CD4-positive, alpha-beta T cell treated with Interferon alpha-2 for 1 hour (primary cell): ENCODE measurements at regions not wholly inside any gene's neighbourhood (a gene's known extent, or its start where the extent isn't known, plus 50 kb on each side); places are given as distances from the start of the nearest gene placed in this dataset.
A peak's percentile ranks its signal among the peaks of the same experiment; 100 is the strongest.

Experiments
- DNase-seq, 2 donors: peaks; one replicate each; pipeline ENCODE4 v3.0.0-alpha.2; 2020 to 2022

DNA sequence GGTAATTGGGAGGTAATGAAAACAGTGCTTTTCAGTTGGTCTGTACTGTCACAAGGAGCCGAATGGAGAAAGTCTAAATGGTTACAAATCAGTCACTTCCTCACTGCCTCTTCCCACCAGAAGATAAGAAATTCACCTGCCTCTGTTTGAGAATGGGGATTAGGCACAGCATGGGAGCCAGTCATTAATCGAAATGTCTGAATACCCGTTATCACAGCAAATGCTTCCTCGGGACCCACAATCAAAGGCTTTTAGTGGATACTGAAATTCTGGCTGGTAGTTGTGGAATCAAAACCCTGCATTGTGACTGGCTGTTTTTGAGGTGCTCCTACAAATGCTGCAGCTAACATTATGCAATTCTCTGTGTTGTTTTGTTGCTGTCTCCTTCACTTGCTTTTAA lies 461.0 kb upstream of the MEX3C start:
- no peak for DNase-seq

DNA sequence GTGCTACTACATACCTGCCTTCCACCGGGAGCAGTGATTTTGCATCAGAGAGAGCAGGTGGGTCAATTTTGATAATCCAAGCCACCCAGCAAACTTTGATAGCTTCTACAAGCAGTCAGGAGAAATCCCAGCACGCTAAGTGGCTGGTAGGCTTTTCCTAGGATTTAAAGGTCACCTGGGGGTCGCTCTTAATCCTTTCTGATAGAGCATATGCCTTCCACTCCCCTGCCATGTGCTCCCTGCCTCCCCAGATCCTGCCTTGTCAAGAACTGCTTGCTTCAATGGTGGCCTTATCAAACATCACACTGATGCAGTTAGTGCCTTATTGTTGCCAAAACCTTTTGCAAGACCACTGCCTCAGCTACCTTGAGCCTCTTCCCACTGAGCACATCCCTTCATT lies 462.3 kb upstream of the MEX3C start:
- DNase-seq: no peak

DNA sequence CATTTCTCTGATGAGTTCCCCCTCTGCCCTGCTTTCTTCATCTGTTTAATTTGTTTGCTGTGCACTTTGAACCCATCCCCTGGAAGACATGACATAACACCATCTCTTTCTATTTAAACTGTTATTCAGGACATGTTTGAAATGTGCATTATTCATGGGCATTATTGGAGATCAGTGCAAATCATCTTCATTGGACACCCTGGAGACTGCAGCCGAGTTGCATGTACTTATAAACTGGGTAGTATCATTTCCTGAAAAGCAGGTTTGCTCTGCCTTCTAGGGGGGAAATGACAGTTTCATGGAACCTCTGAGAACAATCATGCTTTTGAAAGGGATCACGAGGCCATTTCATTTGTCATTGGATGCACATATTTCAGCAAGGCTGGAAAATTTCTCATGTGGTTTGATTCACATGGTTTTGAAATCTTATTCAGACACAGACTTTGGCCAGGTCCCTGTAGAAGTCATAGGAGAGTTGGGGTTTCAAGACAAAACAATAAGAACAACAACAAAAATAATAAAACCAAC lies 462.8 kb upstream of the MEX3C start:
- no peak for DNase-seq

DNA sequence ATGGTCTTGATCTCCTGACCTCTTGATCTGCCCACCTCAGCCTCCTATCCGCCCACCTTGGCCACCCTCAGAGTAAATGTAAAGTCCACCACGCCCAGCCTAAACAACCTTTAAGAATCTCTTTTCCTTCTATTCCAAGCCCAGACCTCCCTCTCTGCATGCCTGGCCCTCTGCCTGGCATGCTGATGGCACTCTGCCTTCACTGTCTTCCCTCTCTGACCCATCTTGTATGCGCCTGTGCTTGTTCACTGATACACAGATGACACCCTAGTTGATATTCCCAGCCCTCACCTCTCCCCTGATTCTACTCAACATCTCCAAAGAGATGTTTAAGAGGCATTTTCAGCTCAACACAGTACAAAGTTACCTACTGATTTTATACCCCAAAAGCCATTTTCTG lies 466.8 kb upstream of the MEX3C start:
- no peak for DNase-seq

DNA sequence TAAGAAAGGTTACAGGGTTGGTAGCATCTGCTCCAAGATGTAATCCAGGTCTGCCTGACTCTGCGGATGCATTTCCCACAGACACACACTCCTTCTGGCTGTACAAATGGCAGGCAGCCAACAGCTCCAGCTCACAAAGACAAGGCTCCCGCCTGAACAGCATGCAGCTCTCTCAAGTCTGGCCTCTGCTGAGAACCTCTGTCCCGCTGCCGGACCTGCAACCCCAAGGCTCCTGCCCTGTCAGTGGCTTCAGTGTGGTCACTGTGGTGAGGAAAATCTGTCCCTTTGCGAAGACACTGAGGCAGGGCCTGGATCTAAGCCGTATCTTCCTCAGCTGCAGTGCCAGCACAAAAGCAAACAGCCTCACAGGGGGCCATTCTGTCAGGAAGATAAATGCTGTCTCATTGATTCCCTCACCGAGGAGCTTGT lies 469.3 kb upstream of the MEX3C start:
- no peak for DNase-seq

DNA sequence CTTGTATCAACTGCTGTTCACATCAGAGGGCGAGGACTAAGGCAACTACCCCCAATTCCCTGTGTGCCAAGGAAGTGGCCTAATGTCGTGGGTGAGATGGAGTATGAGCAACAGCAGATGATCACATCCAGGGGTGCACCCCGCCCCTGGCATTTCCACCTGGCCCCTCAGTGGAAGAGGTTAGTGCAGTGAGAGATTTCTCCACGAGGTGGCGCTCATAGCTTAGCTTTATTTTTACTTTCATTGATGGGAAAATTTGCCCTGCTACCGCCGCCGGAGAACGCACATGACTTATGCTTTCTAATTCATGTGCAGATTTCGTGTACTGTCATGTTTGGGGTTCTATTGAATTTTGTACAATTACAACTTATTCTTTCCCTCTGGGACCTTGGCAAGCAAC lies 470.6 kb upstream of the MEX3C start:
- peak in 1 of 2 donors; percentile 14 for DNase-seq

DNA sequence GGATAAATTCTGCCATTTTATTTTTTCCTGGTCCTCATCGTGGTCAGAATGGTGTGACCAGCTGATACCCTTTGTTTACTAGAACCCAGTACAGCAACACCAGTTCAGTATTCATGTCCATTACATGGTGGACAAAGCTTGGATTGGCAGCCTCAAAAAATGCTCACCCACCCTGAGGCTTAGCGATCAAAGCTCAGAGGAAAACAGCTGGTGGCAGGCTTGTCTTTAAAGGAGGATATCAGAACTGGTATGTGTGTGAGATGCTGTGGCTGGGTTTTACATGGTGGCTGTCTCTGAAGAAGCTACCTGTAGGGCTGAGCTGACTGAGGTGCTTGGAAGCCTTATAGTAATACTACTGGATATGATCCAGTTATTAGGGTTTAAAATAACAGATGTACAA lies 471.1 kb upstream of the MEX3C start:
- no peak for DNase-seq

DNA sequence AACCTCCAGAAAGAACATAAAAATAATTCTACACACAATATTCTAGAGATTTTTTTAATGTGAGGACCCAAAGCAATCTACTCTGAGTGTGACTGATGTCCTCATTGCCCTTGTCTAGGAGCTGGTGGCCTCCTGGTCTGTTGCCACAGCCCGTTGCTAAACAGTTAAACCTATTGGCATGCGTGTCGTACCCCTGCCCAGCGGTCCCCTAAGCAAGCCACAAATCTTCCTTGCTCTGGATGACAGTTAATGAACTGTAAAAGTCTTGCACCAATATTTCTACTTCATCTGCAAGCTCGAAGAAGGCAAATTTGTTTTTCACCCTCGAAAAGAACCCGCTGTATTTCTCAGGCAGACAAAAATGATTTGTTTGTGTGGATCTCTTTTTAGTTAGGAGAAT lies 489.1 kb upstream of the MEX3C start:
- DNase-seq: no peak

DNA sequence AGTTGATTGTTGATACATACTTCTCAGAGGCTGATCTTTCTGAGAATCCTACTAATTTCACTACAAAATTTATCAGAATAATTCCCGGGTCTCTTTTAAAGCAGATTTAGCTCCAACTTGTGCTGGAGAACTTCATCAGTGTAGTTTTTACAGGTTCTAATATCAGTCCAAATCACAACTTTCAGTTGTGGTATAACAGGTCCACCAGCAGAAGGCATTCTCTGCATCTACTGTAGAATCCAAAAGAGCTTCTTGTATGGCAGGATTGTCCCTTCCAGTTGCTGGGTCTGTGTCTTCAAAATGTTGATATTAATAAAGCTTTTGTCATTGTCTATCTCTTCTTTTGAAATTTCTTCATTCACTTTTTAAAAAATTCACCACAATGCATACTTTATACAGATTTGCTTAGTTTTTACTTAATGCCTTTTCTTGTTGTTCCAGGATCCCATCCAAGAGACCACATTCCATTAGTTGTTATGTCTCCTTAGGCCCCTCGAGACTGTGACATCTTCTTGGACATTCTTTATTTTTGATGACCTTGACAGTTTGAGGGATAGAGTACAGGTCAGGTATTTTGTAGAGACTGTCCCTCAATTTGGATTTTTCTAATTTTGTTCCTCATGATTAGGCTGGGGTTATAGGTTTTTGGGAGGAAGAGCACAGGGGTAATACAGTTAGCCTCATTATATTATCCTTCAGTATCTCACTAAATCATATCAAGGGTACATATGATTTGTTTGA lies 490.5 kb upstream of the MEX3C start:
- no peak for DNase-seq

DNA sequence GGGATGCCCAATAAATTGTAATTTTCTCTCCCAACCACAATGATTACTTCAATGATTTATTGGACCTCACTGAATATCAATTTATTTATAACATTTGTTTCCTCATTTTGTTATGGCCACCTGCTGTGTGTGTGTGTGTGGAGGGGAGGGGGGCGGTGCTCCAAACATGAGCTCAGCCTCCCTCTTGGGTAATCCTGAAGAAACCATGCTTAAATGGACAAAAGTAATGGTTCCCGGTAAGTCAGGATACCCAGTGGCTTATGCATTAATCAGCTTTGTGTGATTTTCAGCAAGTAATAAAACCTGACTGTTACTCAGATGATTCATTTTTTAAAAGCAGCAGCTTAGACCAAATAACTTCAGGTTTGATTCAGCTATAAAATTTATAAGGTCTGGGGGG lies 495.1 kb upstream of the MEX3C start:
- DNase-seq: no peak

DNA sequence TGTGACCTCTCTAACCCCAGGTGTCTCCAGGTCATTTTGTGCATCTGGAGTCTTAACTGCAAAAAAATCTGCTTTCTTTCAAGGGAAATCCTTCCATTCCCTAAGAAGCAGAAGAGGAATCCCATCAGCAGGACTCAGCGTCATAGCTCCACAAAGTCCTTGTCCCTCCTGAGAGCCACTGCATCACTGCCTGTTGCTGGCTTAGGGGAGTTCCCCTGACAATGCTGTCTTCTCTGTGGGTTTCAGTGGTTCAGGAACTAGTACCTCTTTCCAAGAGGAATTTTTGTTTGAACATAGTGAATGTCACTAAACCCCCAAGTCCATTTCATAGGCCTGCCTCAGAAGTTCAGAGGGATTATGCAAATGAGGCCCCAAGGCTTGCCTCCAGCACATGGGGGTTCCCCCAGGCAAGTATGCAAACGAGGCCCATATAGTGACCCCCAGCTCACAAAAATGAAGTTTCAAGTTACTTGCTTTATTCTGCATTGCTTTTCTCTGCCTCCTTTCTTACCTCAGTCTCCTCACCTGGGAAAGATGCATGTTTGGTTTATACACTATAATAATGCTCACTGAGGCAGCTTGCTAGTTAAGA lies 513.9 kb upstream of the MEX3C start:
- DNase-seq: no peak

DNA sequence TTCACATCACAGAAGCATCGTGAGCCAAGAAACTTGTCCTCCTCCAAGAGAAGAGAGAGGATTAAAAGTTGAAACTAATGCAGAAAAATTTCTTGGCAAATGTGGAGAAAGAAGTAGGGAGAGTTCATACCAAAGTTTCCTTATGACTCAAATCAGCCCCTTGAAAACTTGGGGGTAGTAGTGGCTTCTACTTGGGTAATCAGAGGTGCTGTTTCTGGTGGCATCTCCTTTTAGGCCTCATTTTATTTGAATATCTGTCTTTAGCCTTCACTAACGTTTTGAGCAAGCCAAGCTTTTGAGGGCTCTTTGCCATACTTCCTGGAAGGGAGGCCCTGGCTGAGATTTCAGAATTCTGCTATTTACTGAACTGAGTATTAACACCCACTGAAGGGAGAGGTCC lies 515.3 kb upstream of the MEX3C start:
- no peak for DNase-seq

DNA sequence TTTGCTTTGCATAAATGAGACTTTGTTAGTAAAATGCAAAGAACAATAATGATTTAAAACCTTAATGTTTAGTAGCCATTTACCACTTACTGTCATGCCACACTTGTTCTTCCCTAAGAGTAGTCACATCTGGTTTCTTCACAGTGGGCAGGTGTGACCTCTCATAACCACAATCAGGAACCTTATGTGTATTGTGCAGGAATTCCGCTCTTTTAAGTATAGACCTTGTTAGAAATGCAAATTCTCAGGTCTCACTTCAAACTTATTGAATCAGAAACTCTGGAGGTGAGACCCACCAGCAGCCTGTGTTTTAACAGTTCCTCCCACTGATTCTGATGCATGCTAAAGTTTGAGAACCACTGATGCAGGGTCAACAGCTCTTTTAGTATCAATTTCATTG lies 518.8 kb upstream of the MEX3C start:
- DNase-seq: no peak

DNA sequence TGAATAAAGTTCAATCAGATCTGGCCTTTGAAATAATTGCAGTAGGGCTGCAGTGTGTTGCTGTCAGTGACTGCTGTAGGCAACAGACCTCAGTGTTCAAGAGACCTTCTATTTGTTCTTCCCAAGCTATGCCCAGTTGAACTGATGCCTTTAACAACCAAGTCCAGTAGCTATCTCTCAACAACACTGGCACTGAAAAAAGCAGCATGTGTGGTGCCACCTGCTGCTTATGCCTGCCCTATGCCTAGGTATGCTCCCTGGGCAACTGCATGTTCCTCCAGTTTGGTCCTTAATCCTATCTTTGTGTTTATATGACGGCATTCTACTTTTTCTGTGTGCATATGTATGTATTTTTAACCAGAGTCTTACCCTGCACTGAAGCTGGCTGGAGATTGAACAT lies 523.9 kb upstream of the MEX3C start:
- no peak for DNase-seq

DNA sequence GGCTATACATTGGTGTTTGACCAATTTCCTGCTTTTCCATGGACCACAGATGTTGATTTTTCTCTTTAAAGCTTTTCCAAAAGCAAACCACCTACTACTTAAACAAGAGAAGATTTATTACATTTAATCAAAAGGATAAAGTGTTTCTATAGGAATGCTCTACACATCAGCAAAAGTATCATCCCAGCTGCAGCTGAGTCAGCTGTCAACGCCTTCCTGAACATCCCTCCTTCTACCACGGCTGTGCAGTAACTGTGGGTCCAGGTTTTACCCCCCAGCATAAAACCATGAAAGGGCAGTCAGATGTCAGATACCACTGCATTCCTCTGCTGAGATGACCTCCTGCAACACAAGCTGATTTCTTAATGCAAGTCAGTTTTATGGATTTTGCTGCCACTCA lies 524.5 kb upstream of the MEX3C start:
- no peak for DNase-seq

DNA sequence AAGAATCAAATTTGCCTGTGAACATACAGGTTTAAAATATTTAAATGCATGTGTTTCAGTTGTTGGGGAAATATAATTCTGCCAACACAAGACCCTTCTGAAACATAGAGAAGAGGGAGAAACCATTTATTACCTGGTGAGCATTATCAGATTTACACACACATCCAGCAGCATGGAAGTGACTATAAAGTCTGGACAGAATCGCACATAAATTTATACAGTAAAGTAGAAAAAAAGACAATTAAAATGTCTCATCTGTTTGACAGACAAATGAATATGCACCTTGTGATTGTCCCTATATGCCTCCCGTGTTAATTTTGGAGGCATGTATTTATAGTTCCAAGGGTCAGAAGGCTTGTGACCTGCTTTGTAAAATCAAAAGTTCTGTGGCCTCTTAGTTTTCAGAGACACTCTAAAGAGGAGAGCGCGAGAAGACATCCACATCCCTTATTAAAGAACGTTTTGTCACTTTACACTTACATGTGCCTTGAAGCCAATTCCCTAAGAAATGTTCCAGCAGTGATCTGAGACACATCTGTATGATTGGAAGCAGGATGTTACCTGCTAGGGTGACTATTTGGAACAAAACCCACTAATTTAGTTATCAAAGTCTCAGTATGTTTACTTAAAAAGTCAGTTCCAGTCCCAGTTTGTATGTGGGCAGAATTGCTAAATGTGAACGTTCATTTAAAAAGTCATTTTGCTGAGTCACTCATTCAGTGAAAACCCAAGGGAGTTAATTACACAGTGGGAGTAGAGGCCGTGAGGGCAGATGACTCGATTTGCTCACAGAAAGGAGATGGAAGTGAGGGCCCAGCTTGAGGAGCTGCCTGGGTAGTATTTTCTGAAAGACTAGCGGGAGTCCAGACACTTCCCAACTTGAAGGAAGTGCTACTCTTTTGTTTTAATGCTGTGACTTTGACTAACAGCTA lies 527.6 kb upstream of the MEX3C start:
- no peak for DNase-seq

DNA sequence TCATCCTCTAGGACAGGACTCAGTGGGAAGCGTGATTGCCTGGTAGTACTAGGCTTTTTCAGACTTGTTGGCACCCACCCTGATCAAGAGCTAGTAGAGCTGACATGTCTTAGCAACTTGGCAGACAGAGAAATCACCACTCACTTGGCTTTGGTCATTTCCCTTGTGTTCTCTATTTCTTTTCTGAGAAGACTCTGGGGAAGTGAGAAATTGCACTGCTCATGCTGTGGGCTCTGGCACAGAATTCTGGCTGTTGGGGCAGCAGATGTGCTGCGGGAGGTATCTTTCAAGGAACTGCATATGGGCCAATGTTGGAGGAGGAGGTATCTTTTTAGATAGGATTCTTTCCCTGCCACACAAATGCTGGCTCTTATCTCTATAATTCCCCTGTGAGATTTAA lies 529.1 kb upstream of the MEX3C start:
- no peak for DNase-seq

DNA sequence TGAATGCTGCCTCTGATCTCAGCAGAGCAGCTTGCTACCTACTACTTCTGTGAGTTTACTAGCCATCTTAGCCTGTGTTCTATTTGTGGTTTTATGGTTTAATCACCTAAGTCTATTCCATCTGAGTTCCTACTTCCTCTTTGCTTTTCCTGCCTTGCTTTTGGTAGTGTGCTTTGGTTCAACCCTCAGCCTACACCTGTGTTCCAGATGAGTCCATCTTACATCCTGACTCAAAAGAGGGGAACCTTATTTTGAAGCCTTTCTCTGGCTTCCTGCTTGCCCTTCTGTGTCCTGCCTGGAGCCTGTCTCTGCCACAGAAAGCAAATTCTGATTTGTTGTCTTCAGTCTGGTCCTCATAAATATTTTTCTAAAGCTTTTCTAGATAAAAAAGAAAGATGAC lies 530.3 kb upstream of the MEX3C start:
- no peak for DNase-seq

DNA sequence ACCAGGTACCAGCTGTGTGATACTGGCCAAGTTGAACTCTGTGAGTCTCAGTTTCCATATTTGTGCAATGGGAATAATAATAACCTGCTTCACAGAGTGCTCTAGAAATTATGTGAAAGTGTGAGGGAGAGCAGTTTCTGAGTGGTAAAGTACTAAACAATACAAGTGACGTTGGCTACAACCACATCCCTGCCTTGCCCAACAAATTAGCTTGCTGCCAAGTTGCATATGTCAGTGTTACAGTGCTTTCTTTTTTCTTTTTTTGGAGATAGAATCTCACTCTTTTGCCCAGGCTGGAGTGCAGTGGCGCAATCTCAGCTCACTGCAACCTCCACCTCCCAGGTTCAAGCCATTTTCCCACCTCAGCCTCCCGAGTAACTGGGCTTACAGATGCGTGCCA lies 533.6 kb upstream of the MEX3C start:
- no peak for DNase-seq

DNA sequence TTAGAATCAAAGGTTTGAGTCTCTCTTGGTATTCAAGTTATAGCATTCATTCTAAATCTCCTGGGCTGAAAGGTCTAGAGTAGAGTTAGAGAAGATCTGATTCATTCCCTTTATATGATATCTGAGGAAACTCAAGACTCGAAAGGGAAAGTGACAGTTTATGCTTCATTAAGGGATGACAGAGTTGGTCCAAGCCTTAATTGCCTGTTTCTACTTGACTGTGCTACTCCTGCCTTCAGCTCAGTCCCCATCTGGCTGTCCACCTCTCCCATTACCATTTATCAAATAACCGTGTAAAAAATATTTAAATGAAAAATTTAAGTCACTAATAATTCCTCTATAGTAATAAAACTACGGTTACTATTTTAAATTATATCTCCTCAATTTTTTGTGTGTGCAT lies 537.1 kb upstream of the MEX3C start:
- no peak for DNase-seq

DNA sequence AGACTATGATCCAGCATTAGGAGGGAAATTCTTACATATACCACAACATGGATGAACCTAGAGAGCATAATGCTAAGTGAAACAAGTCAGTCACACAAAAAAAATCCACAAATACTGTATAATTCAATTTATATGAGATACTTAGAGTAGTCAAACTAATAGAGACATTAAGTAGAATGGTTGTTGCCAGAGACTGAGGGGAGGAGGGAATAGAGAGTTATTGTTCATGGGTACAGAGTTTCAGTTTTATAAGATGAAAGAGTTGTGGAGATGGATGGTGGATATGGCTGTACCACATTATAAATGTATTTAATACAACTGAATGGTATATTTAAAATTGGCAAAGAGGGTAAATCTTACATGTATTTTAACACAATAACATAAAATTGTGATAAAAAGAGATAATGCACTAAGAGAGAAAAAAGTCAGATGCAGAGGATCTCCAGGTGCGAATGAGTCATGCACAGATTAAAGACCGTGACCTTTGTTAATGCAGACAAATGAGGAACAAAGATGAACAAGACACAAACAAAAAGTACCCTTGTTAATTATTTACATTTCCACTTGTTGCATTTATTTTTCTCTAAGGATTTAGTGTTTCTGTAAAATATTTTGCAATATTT lies 541.7 kb upstream of the MEX3C start:
- DNase-seq: no peak

DNA sequence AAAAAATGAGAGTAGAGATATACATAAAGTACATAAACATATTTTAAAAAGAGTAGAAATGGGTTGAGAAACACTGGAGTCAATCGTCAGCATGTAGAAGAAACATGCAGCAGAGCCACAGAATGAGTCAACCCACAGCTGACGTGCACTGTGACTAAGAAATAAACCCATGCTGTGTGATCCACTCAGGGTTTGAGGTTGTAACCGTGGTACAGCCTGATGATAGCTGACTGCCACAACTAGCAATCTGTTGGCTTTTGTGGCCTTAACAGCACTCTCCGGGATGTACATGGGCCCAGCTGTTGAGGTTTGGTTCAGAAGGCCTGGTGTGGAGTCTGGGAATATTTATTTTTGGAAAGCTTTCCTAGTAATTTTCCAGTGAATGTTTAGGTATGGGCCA lies 554.4 kb upstream of the MEX3C start:
- DNase-seq: no peak

DNA sequence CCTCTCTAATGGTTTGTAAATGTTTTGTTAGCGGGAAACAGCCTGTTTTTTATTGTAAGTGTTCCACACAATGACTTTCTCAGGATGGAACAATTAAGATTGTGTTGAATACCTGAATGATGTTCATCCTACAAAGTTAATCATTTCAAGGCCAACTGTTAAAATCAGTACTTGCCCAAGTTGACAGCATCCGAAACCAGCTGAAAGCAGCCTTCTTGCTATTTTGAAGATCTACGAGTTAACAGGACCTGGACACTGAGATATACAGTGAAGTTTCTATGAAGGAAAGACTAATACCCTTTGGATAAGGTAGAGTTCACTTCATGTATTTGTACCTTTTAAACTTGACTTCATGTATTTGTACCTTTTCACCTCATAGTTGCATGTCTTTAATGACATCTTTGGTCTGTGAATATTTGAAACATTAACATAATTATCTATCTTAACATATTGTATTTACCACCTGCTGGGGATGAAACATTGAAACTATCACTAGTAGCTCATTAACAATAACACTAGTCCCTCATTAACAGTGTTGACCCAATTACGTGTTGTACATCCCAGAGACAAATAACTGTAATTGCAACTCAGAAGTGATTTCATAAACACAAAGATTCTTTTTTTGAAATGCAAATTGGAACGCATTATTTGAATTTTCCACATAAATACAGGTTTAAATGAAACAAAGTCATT lies 556.0 kb upstream of the MEX3C start:
- DNase-seq: no peak
